ENCODE measurements at regions not wholly inside any gene's neighbourhood (a gene's known extent, or its start where the extent isn't known, plus 50 kb on each side); places are given as distances from the start of the nearest gene placed in this dataset.

DNA sequence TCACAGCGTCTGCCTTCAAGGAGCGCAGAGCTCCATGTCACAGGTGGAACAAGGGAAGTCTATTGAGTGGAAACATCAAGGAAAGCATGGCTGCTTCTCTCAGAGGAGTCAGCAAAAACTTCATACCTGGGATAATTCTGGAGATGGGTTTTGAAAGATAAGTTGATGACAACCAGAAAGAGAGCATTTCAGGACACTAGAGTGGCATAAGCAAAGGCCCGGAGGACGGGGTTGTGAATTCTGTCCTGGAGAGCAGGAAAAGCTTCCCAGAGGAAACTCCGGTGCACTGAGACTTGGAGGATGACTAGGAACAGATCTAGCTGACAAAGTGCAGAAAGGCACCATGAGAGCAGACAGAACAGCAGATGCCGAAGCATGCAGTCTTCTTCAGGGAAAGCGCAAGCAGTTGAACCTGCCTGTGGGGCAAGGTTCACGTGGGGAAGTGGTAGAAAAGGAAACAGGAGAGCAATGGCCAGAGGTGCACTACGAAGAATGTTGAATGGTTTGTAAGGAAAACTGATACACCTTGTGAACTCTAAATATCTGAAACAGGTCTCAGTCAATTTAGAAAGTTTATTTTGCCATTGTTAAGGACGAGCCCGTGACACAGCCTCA, 222.9 kb downstream of the PLPP3 start:
- TF ChIP-seq, protein P1, sequence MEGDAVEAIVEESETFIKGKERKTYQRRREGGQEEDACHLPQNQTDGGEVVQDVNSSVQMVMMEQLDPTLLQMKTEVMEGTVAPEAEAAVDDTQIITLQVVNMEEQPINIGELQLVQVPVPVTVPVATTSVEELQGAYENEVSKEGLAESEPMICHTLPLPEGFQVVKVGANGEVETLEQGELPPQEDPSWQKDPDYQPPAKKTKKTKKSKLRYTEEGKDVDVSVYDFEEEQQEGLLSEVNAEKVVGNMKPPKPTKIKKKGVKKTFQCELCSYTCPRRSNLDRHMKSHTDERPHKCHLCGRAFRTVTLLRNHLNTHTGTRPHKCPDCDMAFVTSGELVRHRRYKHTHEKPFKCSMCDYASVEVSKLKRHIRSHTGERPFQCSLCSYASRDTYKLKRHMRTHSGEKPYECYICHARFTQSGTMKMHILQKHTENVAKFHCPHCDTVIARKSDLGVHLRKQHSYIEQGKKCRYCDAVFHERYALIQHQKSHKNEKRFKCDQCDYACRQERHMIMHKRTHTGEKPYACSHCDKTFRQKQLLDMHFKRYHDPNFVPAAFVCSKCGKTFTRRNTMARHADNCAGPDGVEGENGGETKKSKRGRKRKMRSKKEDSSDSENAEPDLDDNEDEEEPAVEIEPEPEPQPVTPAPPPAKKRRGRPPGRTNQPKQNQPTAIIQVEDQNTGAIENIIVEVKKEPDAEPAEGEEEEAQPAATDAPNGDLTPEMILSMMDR (IDR thresholded peaks at IDR 0.05), result no peak
- no peak for TF ChIP-seq POLR2AphosphoS5 (IDR thresholded peaks at IDR 0.05)
- no peak for TF ChIP-seq POLR2A (IDR thresholded peaks at IDR 0.05)

All from prostate gland (tissue), 2 donors.